Coronary artery (tissue), 2 donors: ENCODE measurements at regions not wholly inside any gene's neighbourhood (a gene's known extent, or its start where the extent isn't known, plus 50 kb on each side); places are given as distances from the start of the nearest gene placed in this dataset.
A peak's percentile ranks its signal among the peaks of the same experiment; 100 is the strongest.

Experiments used
- DNase-seq: peaks from one replicate; pipeline ENCODE4 v3.0.0-alpha.2; 2017; ENCODE audit warnings: low spot score
- H3K27ac ChIP-seq, 2 donors: fragments of 200-600 bp; sonication (generic); one replicate each; pipeline ENCODE4 v1.5.1; 2016 to 2019
- H3K4me3 ChIP-seq: fragments of 200-600 bp; sonication (generic); 2 replicates; pipeline ENCODE4 v1.5.1; 2016; ENCODE audit warnings: mild to moderate bottlenecking, moderate library complexity
- CTCF ChIP-seq: fragments of 200-600 bp; sonication (generic); IDR thresholded peaks from one replicate; pipeline ENCODE4 v1.5.1; 2019; ENCODE audit warnings: antibody characterized with exemption

GRCh38 chr9:86821006-86821845 lies 126.1 kb downstream of the GAS1 start:
- no peak overlapping the region for H3K4me3 ChIP-seq
- no peak for DNase-seq
- H3K27ac ChIP-seq: peak overlapping the region in 1 of 2 donors; percentile 22
- TF ChIP-seq CTCF: no peak

- TF ChIP-seq CTCF: no peak
- no peak for DNase-seq
- no peak overlapping the region for H3K27ac ChIP-seq
- H3K4me3 ChIP-seq: no peak overlapping the region
These were observed 127.8 kb downstream of the GAS1 start for GRCh38 chr9:86819552-86819951.

- DNase-seq: no peak
- TF ChIP-seq CTCF: no peak
- no peak overlapping the region for H3K4me3 ChIP-seq
- H3K27ac ChIP-seq: no peak overlapping the region
These were observed 128.7 kb downstream of the GAS1 start for GRCh38 chr9:86818636-86819035.

- Histone ChIP-seq H3K4me3 (no peak overlapping the region), H3K27ac (no peak overlapping the region)
- DNase-seq: no peak
- no peak for TF ChIP-seq CTCF
These were observed 130.4 kb downstream of the GAS1 start for GRCh38 chr9:86816868-86817267.

- no peak for TF ChIP-seq CTCF
- DNase-seq: no peak
- Histone ChIP-seq H3K4me3 (no peak overlapping the region), H3K27ac (no peak overlapping the region)
These were observed 130.9 kb downstream of the GAS1 start for GRCh38 chr9:86816366-86816765.

- no peak for DNase-seq
- Histone ChIP-seq H3K4me3 (no peak overlapping the region), H3K27ac (no peak overlapping the region)
- no peak for TF ChIP-seq CTCF
These were observed 134.7 kb downstream of the GAS1 start for GRCh38 chr9:86812616-86813015.

- TF ChIP-seq CTCF: no peak
- Histone ChIP-seq H3K4me3 (no peak overlapping the region), H3K27ac (no peak overlapping the region)
- no peak for DNase-seq
These were observed 137.4 kb downstream of the GAS1 start for GRCh38 chr9:86809759-86810367.
